Endothelial cell of umbilical vein (primary cell): ENCODE measurements at regions not wholly inside any gene's neighbourhood (a gene's known extent, or its start where the extent isn't known, plus 50 kb on each side); places are given as distances from the start of the nearest gene placed in this dataset.

Source experiments
- EZH2 ChIP-seq: IDR thresholded peaks from 2 replicates; pipeline ENCODE4 v1.6.1; 2012; ENCODE audit warnings: borderline replicate concordance, low read depth, mild to moderate bottlenecking, moderate library complexity, low read length, inconsistent platforms; ENCODE audit not compliant: severe bottlenecking
- FOS ChIP-seq: IDR thresholded peaks from 2 replicates; pipeline ENCODE4 v1.6.1; 2011; ENCODE audit warnings: mild to moderate bottlenecking, low read length, moderate library complexity, borderline replicate concordance; ENCODE audit not compliant: insufficient read depth
- GATA2 ChIP-seq: IDR thresholded peaks from 2 replicates; pipeline ENCODE4 v1.7.0; 2011; ENCODE audit warnings: low read depth, mild to moderate bottlenecking, moderate library complexity, mixed read lengths, low read length; ENCODE audit not compliant: insufficient read length, insufficient read depth
- JUN ChIP-seq: IDR thresholded peaks from 2 replicates; pipeline ENCODE4 v1.6.1; 2011; ENCODE audit warnings: borderline replicate concordance, low read depth; ENCODE audit not compliant: insufficient read length, insufficient read depth
- MYC ChIP-seq: IDR thresholded peaks from one replicate; pipeline ENCODE4 v1.6.1; 2011; ENCODE audit warnings: mild to moderate bottlenecking, low read depth, low read length
- POLR2A ChIP-seq: IDR thresholded peaks from 2 replicates; pipeline ENCODE4 v1.6.1; 2012; ENCODE audit warnings: low read depth, mild to moderate bottlenecking, control low read depth, low read length
- POLR2AphosphoS5 ChIP-seq: IDR thresholded peaks from 2 replicates; pipeline ENCODE4 v1.6.1; 2012; ENCODE audit warnings: low read depth, mild to moderate bottlenecking, control low read depth, low read length, moderate library complexity; ENCODE audit not compliant: insufficient read depth
- TF ChIP-seq, protein P1 (sequence below), 2 donors: IDR thresholded peaks; 1 replicate in 1 of 2; 2 replicates in 1 of 2; pipeline ENCODE4 v1.5.1; 2011; ENCODE audit warnings: low read length in 2 of 2, mild to moderate bottlenecking in 2 of 2, moderate library complexity in 2 of 2, control low read depth in 1 of 2, inconsistent platforms in 1 of 2, low read depth in 1 of 2; ENCODE audit not compliant: insufficient read depth in 1 of 2; ENCODE audit errors: extremely low read depth in 1 of 2
- TF ChIP-seq, protein P2 (sequence below): IDR thresholded peaks from 2 replicates; pipeline ENCODE4 v1.6.1; 2011; ENCODE audit not compliant: insufficient read depth, insufficient read length

GRCh38 chr12:19988948-19989347, 379.4 kb upstream of the PDE3A start:
- TF ChIP-seq EZH2 (no peak), POLR2AphosphoS5 (no peak), FOS (no peak), JUN (no peak), POLR2A (no peak), MYC (no peak), GATA2 (no peak)
- TF ChIP-seq, protein P1, sequence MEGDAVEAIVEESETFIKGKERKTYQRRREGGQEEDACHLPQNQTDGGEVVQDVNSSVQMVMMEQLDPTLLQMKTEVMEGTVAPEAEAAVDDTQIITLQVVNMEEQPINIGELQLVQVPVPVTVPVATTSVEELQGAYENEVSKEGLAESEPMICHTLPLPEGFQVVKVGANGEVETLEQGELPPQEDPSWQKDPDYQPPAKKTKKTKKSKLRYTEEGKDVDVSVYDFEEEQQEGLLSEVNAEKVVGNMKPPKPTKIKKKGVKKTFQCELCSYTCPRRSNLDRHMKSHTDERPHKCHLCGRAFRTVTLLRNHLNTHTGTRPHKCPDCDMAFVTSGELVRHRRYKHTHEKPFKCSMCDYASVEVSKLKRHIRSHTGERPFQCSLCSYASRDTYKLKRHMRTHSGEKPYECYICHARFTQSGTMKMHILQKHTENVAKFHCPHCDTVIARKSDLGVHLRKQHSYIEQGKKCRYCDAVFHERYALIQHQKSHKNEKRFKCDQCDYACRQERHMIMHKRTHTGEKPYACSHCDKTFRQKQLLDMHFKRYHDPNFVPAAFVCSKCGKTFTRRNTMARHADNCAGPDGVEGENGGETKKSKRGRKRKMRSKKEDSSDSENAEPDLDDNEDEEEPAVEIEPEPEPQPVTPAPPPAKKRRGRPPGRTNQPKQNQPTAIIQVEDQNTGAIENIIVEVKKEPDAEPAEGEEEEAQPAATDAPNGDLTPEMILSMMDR (IDR thresholded peaks at IDR 0.05; ENCODE audit: extremely low read depth in 1 of 2, insufficient read depth in 1 of 2, low read depth in 1 of 2, low read length in 2 of 2) = no peak
- TF ChIP-seq, protein P2, sequence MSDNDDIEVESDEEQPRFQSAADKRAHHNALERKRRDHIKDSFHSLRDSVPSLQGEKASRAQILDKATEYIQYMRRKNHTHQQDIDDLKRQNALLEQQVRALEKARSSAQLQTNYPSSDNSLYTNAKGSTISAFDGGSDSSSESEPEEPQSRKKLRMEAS = no peak
